GM12872 (cell line): ENCODE measurements at regions not wholly inside any gene's neighbourhood (a gene's known extent, or its start where the extent isn't known, plus 50 kb on each side); places are given as distances from the start of the nearest gene placed in this dataset.

Experiments
- TF ChIP-seq, protein P1 (sequence below): IDR thresholded peaks from 3 replicates; pipeline ENCODE4 v1.5.1; 2011; ENCODE audit warnings: low read depth, mild to moderate bottlenecking, low read length, moderate library complexity; ENCODE audit not compliant: insufficient read depth

GRCh38 chr11:92692826-92693546 lies 276.5 kb upstream of the MTNR1B start:
- TF ChIP-seq, protein P1, sequence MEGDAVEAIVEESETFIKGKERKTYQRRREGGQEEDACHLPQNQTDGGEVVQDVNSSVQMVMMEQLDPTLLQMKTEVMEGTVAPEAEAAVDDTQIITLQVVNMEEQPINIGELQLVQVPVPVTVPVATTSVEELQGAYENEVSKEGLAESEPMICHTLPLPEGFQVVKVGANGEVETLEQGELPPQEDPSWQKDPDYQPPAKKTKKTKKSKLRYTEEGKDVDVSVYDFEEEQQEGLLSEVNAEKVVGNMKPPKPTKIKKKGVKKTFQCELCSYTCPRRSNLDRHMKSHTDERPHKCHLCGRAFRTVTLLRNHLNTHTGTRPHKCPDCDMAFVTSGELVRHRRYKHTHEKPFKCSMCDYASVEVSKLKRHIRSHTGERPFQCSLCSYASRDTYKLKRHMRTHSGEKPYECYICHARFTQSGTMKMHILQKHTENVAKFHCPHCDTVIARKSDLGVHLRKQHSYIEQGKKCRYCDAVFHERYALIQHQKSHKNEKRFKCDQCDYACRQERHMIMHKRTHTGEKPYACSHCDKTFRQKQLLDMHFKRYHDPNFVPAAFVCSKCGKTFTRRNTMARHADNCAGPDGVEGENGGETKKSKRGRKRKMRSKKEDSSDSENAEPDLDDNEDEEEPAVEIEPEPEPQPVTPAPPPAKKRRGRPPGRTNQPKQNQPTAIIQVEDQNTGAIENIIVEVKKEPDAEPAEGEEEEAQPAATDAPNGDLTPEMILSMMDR: no peak

GRCh38 chr11:92696076-92696475 lies 273.4 kb upstream of the MTNR1B start:
- TF ChIP-seq, protein P1: no peak

- TF ChIP-seq, protein P1: no peak
These were observed 271.8 kb upstream of the MTNR1B start for GRCh38 chr11:92697461-92698312.

DNA sequence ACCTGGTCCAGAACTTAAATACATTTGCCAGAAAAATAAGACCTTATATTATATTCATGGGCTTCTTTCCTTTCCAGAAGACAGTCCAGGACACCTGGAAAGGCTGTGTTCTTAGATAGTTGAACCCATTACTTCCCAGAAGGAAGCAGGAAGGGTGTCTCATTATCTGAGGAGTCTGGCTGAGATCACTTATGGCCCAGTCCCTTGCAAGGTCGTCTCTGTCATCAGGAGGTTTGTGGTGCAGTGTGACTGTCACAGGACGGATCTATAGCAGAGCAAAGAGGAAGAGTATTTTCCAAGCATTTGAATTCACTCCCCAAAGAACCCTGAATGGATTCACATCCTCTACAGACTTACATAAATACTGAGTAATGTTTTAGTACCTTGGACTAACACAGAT lies 270.7 kb upstream of the MTNR1B start:
- TF ChIP-seq, protein P1: no peak

DNA sequence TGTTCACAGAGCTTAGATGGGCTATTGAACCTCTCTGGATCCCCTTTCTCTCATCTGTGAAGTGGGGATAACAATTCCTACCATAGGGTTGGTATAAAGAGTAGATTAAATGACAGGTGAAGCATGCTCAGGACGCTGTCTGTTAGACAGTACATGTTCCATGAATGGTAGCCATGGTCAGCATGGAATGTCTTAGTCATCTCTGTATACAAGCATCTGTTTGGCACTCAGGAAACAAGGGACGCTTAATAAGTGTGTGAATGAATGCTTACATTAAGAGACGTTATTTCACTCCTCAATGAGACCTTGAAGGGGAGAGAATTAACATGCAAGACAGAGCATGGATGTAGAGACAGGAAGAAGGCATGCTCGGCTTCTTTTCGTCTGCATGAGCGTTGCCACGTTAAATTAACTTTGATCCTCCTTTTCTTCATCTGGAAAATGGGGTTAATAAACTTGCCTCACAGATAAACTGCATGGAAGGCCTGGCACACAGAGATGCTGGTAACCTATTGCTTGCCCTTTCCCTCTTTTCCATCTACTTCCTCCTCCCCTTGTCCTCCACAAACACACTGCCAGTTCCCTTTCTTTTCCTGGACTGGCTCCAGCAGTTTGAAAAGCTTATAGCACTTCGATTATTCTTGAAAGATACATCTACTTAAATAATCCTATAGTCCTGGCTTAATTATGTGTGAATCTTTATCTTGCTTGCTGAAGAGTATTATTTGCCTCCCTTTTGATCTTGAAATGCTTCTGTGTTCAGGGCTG lies 267.2 kb upstream of the MTNR1B start:
- TF ChIP-seq, protein P1: no peak

DNA sequence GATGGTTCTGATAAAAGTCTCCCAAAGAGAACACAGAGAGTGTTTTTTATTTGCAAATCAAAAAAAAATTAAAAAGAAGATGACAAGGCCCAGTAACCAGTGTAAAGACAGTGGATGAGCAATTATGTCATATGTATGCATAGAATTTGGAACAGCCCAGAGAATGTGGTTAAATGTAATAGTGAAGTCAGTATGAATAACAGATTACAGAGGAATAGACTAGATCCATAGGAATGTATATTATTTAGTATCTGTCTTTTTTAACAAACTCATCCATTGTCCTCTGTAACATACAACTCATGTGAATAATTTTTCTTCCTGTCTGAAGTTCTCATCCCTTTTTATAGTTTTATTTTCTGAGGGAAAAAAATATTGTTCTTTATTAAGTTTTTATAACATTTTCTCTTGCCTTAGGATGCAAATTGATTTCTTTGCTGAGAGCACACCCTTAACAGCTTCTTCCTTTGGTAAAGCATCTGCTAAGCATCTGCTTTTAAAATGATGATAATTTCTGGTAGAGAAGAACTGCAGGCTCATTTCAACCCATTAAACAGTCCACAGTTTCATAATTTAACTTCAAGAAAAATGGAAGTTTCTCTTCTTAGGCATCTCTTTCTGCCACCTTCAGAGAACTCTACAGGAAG lies 266.5 kb upstream of the MTNR1B start:
- TF ChIP-seq, protein P1: no peak
